NOMO-1 (cell line): ENCODE measurements at regions not wholly inside any gene's neighbourhood (a gene's known extent, or its start where the extent isn't known, plus 50 kb on each side); places are given as distances from the start of the nearest gene placed in this dataset.

Experiments
- DNase-seq, 2 experiments: peaks; one replicate each; lab custom pipeline; 2025; ENCODE audit not compliant: unreplicated experiment in 2 of 2; lab: John Stamatoyannopoulos, UW

- no peak for DNase-seq
Measured at GRCh38 chr22:23522623-23523251, 57.4 kb downstream of the IGLL1 start.

- DNase-seq = peak; percentile 82 to 89
Measured at GRCh38 chr22:23521441-23522113, 58.5 kb downstream of the IGLL1 start.

DNA sequence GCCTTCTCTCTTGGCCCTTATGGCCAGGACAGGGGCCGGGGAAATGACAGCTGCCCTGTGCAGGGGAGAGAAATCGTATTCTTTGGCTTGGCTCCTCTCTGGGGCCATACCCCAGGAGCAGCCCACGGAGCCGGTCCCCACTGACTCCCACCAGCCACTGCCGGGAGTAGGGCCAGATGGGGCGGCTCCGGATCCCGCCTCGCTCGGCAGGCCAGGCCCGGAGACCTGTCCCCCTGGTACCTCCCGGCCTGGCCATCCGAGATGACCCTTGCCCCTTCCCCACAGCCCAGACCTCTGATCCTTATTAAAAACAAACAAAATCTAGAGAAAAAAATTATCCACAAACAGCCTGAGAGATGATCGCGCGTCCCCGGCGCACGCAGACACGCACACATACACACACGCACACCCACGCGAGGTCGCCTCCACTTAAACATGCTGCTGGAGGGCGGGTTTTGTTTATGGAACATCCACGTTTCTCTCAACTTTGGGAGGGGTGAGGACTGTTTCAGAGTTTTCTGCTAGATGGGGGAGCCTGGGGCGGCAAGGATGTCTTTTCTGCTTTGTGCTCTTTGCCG is 59.1 kb downstream of the IGLL1 start:
- DNase-seq = no peak

- DNase-seq = no peak
Measured at GRCh38 chr22:23519442-23520157, 60.5 kb downstream of the IGLL1 start.

- DNase-seq = no peak
Measured at GRCh38 chr22:23518376-23519187, 61.5 kb downstream of the IGLL1 start.

DNA sequence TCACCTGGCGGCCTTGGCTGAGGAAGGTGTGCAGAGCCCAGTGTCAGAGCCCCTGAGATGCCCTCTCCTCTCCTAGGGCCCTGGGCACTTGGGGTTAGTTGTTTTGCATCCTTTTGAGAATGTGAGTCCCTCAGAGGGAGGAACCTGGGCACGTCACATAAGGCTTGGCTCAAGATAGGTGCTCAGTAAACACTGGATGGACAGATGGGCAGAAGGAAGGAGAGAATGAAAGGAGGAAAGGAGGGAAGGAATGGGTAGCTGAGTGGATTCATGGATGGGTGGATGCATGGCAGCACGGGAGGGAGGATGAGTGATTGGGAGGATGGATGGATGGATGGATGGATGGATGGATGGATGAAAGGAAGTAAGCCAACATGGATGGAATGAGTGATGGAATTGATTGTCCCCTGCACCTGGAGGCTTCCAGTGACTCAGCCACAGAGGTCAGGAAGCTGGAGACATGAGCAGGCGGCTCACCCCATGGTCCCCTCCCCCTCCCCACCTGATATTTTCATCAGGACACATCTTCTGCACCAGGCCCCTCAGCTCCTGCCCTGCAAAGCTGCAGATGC is 62.2 kb downstream of the IGLL1 start:
- no peak for DNase-seq

- DNase-seq = no peak
Measured at GRCh38 chr22:23516304-23516703, 63.8 kb downstream of the IGLL1 start.

GRCh38 chr22:23514322-23515038 is 65.6 kb downstream of the IGLL1 start:
- DNase-seq = no peak

GRCh38 chr22:23513705-23514104 is 66.4 kb downstream of the IGLL1 start:
- DNase-seq = no peak

DNA sequence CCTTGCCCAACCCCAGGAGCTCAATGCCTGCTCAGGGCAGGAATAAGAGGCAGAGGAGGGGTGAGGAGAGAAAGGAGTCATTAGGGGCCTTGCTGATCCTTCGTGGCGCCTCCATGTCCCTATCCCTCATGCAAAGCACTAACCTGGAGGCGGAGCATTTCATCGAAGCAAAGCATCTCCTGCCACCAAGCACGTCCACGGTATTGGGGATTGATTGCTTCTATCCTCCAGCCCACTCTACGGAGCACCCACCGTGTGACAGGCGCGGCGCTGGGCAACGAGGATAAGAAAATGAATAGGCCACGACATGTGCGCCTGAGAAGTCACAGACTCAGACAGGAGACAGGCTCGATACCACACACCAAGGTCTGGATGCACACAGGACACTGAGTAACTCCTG is 67.0 kb downstream of the IGLL1 start:
- no peak for DNase-seq

- DNase-seq = no peak
Measured at GRCh38 chr22:23512721-23513120, 67.4 kb downstream of the IGLL1 start.

- no peak for DNase-seq
Measured at GRCh38 chr22:23512348-23512705, 67.8 kb downstream of the IGLL1 start.

DNA sequence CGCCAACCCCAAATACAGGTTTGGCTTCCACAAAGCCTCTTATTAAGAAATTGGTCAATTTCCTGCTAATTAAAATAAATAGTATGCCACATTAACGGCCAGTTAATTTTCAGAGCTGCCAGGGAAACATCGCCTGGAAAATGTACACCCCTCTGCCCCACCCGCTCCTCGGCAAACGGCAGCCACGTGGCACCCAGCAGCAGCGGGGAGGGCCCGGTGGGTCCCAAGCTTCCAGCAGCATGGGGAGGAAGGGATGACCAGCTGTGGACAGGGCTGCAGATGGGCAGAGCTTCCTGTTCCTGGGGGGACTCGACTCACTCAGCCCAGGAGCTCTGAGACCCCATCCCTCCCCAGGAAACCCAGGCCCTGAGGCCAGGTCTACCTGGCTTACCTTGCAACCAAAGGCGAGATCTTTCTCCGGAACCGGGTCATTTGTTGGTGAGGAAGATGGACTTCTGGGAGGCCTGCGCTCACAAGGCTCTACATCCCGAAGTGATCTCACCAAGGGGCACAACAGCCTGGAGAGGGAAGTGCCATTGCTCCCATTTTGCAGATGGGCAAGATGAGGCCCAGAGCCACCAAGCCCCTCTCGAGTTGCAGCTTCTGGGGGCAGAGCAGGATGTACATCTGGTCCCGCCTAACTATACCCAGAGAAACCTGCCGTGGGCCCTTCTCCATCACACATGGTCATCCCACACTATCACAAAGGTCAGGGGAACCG is 68.3 kb downstream of the IGLL1 start:
- no peak for DNase-seq

DNA sequence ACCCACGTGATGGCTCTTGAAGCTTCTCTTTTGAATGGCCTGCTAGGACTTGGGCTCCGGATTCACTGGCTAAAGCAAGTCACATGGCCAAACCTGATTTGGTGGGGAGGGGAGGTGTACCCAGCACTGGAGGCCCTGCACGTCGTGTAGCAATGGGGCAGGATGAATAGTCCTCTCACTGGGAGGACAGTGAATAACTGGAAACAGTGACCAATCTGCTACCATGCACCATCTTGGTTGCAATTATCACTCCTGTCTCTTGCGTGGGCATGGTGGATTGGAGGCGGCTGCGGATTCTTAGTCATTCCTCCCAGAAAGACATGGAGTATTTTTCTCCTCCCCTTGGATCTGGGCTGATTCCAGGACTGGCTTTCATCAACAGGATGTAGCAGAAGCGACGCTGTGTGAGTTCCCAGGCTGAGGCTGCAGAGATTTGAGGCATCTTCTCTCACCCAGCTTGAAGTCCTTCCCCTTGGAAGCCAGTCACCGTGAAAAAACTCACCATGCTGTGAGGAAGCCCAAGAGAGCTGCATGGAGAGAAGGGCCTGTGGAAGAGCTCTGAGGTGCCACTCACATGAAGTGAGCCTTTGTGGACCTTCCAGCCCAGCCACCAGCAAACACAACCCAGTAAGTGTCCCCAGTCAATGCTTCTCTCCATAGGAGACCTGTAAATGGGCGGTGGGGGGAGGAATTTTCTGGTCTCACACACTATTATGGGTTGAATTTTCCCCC is 70.4 kb downstream of the IGLL1 start:
- DNase-seq = no peak

DNA sequence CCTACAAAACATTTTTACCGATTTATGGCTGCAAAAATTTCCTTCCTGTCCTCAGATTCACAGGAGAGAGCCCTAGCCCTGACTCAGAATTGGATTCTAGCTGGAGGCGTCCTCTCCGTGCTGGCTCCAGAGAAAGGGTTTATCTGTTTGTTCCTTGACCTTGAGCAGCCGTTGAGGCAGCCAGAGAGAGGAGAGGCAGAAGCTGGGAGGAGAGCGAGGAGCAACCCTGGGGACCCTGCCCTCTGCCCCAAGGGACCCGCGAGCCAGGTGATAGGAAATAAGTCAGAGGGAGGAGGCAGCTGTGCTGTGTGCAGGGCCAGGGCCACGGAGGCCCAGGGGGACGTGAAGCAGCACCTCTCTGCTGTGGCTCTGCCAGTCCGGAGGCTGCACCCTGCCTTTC is 75.6 kb downstream of the IGLL1 start:
- no peak for DNase-seq

DNA sequence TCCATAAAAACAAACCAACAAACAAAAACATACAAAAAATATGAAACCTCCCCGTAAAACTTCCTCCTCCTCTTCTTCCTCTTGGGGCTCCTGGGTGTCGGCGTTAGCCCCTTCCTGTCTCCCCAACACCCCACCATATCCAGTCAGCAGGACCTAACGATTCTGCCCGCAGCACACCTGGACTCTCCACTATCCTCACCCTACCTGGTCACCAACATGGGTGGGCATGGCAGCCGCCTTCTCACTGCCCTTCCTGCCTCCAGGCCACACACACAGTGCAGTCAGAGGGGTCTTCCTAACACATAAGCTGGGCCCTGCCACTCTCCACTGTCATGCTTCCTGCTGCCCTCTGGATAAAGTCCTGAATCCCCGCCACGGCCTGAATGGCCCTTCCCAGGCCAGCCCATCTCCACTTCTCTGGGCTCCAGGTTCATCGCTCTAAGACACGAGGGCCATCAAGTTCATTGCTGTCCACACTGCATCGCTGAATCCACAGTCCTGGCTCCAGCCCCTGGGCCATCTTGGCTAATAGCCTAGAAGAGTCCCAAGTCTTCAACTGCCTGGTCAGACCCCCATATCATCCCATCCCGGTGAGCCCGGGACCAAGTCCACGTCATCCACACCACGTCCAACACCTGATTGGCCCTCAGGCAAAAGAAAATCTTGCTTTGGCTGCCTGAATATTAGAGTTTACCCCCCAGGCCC is 76.2 kb downstream of the IGLL1 start:
- no peak for DNase-seq

DNA sequence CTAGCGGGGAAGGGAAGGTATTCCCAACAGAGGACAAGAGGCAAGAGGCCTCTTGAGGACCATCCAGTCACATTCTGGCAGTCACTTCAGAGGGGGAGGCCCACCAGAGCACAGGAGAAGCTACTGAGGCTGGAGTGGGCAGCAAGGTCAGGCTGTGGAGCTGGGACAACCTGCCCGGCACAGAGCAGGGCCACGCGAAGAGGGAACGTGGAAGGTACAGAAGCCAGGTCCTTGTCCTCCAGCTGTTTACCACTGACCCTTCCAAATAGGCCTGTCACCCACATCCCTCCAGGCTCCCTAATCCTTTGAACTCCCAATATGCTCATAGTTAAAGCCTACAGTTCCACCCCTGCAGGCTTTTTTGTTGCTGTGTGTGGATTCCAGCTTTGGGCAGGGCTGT is 76.9 kb downstream of the IGLL1 start:
- no peak for DNase-seq

- no peak for DNase-seq
Measured at GRCh38 chr22:23501708-23502107, 78.4 kb downstream of the IGLL1 start.
